22Rv1 (cell line): ENCODE measurements at regions not wholly inside any gene's neighbourhood (a gene's known extent, or its start where the extent isn't known, plus 50 kb on each side); places are given as distances from the start of the nearest gene placed in this dataset.

ENCODE experiments used
- H3K27ac ChIP-seq: fragments of 450-650 bp; 2 replicates; pipeline ENCODE4 v1.5.1; 2017
- CTCF ChIP-seq: fragments of 450-650 bp; IDR thresholded peaks from 2 replicates; pipeline ENCODE4 v1.5.1; 2017; ENCODE audit warnings: mild to moderate bottlenecking
- ZFX ChIP-seq: fragments of 450-650 bp; IDR thresholded peaks from 2 replicates; pipeline ENCODE4 v1.6.1; 2017; ENCODE audit warnings: antibody characterized with exemption, borderline replicate concordance

GRCh38 chr3:28068342-28068741, 173.1 kb upstream of the CMC1 start:
- TF ChIP-seq CTCF (no peak), ZFX (no peak)
- H3K27ac ChIP-seq = no peak overlapping the region

- H3K27ac ChIP-seq = no peak overlapping the region
- no peak for TF ChIP-seq ZFX
- TF ChIP-seq CTCF = no peak
These were observed 172.0 kb upstream of the CMC1 start for GRCh38 chr3:28069438-28069837.

- TF ChIP-seq ZFX (no peak), CTCF (no peak)
These were observed 165.2 kb upstream of the CMC1 start for GRCh38 chr3:28076246-28076645.

GRCh38 chr3:28077572-28077971, 163.8 kb upstream of the CMC1 start:
- TF ChIP-seq ZFX (no peak), CTCF (no peak)
- no peak overlapping the region for H3K27ac ChIP-seq

More at GRCh38 chr3:28076246-28076645, 165.2 kb upstream of the CMC1 start:
- H3K27ac ChIP-seq = no peak overlapping the region

GRCh38 chr3:28078536-28078935, 162.9 kb upstream of the CMC1 start:
- no peak overlapping the region for H3K27ac ChIP-seq
- TF ChIP-seq ZFX (no peak), CTCF (no peak)

- no peak overlapping the region for H3K27ac ChIP-seq
- TF ChIP-seq CTCF (no peak), ZFX (no peak)
These were observed 160.7 kb upstream of the CMC1 start for GRCh38 chr3:28080716-28081115.

- H3K27ac ChIP-seq = no peak overlapping the region
- TF ChIP-seq ZFX (no peak), CTCF (no peak)
These were observed 159.9 kb upstream of the CMC1 start for GRCh38 chr3:28081533-28081947.
